ENCODE measurements at regions not wholly inside any gene's neighbourhood (a gene's known extent, or its start where the extent isn't known, plus 50 kb on each side); places are given as distances from the start of the nearest gene placed in this dataset.

- Histone ChIP-seq H3K27ac (ENCODE audit: low read depth) (no peak overlapping the region), H3K36me3 (ENCODE audit: insufficient read depth) (no peaks in the 10 kb centered on the region), H3K4me3 (ENCODE audit: low read depth, low read length) (no peak overlapping the region), H3K4me1 (ENCODE audit: insufficient read depth) (no peaks in the 10 kb centered on the region)
- whole genome bisulfite sequencing, result 93% methylated on average over 6 of the region's 6 CpGs
- DNase-seq (ENCODE audit: extremely low spot score), result no peak
Observed at GRCh38 chr1:115183158-115183557, 93.9 kb upstream of the TSPAN2 start.

GRCh38 chr1:115182012-115182715 is 92.9 kb upstream of the TSPAN2 start:
- Histone ChIP-seq H3K4me3 (ENCODE audit: low read depth, low read length) (no peak overlapping the region), H3K36me3 (ENCODE audit: insufficient read depth) (no peaks in the 10 kb centered on the region), H3K4me1 (ENCODE audit: insufficient read depth) (no peaks in the 10 kb centered on the region), H3K27ac (ENCODE audit: low read depth) (no peak overlapping the region)
- DNase-seq (ENCODE audit: extremely low spot score), result no peak
- WGBS, result 91% methylated on average over 7 of the region's 7 CpGs

- no peak overlapping the region for H3K4me3 ChIP-seq (ENCODE audit: low read depth, low read length)
- H3K36me3 ChIP-seq (ENCODE audit: insufficient read depth), result no peaks in the 10 kb centered on the region
- DNase-seq (ENCODE audit: extremely low spot score), result no peak
- H3K4me1 ChIP-seq (ENCODE audit: insufficient read depth), result no peaks in the 10 kb centered on the region
- H3K27ac ChIP-seq (ENCODE audit: low read depth), result no peak overlapping the region
- WGBS, result 78% methylated on average over 4 of the region's 4 CpGs
Observed at GRCh38 chr1:115181231-115181630, 91.9 kb upstream of the TSPAN2 start.

- H3K4me3 ChIP-seq (ENCODE audit: low read depth, low read length), result no peak overlapping the region
- 92% methylated on average over 12 of the region's 12 CpGs for WGBS
Observed at GRCh38 chr1:115179397-115180079, 90.2 kb upstream of the TSPAN2 start.

GRCh38 chr1:115176189-115176588 is 86.9 kb upstream of the TSPAN2 start:
- no peaks in the 10 kb centered on the region for H3K4me1 ChIP-seq (ENCODE audit: insufficient read depth)
- H3K27ac ChIP-seq (ENCODE audit: low read depth), result no peak overlapping the region
- no peak for DNase-seq (ENCODE audit: extremely low spot score)
- no peak overlapping the region for H3K4me3 ChIP-seq (ENCODE audit: low read depth, low read length)
- H3K36me3 ChIP-seq (ENCODE audit: insufficient read depth), result no peaks in the 10 kb centered on the region
- 72% methylated on average over 1 of the region's 1 CpG for WGBS

More at GRCh38 chr1:115179397-115180079, 90.2 kb upstream of the TSPAN2 start:
- H3K27ac ChIP-seq (ENCODE audit: low read depth), result no peak overlapping the region
- no peak for DNase-seq (ENCODE audit: extremely low spot score)
- H3K36me3 ChIP-seq (ENCODE audit: insufficient read depth), result no peaks in the 10 kb centered on the region
- no peaks in the 10 kb centered on the region for H3K4me1 ChIP-seq (ENCODE audit: insufficient read depth)

- 81% methylated on average over 2 of the region's 2 CpGs for WGBS
- no peak overlapping the region for H3K27ac ChIP-seq (ENCODE audit: low read depth)
- no peaks in the 10 kb centered on the region for H3K36me3 ChIP-seq (ENCODE audit: insufficient read depth)
- H3K4me1 ChIP-seq (ENCODE audit: insufficient read depth), result no peaks in the 10 kb centered on the region
- no peak overlapping the region for H3K4me3 ChIP-seq (ENCODE audit: low read depth, low read length)
- no peak for DNase-seq (ENCODE audit: extremely low spot score)
Observed at GRCh38 chr1:115175596-115175995, 86.3 kb upstream of the TSPAN2 start.

GRCh38 chr1:115173151-115173550 is 83.8 kb upstream of the TSPAN2 start:
- 78% methylated on average over 1 of the region's 1 CpG for WGBS
- no peak for DNase-seq (ENCODE audit: extremely low spot score)

GRCh38 chr1:115172270-115172669 is 83.0 kb upstream of the TSPAN2 start:
- Histone ChIP-seq H3K4me3 (ENCODE audit: low read depth, low read length) (no peak overlapping the region), H3K36me3 (ENCODE audit: insufficient read depth) (no peaks in the 10 kb centered on the region), H3K4me1 (ENCODE audit: insufficient read depth) (no peaks in the 10 kb centered on the region), H3K27ac (ENCODE audit: low read depth) (no peak overlapping the region)
- WGBS, result 66% methylated on average over 2 of the region's 2 CpGs
- DNase-seq (ENCODE audit: extremely low spot score), result no peak

More at GRCh38 chr1:115173151-115173550, 83.8 kb upstream of the TSPAN2 start:
- no peaks in the 10 kb centered on the region for H3K36me3 ChIP-seq (ENCODE audit: insufficient read depth)
- no peaks in the 10 kb centered on the region for H3K4me1 ChIP-seq (ENCODE audit: insufficient read depth)
- no peak overlapping the region for H3K27ac ChIP-seq (ENCODE audit: low read depth)
- no peak overlapping the region for H3K4me3 ChIP-seq (ENCODE audit: low read depth, low read length)

GRCh38 chr1:115170961-115171392 is 81.7 kb upstream of the TSPAN2 start:
- H3K4me3 ChIP-seq (ENCODE audit: low read depth, low read length), result no peak overlapping the region

GRCh38 chr1:115170377-115170776 is 81.1 kb upstream of the TSPAN2 start:
- DNase-seq (ENCODE audit: extremely low spot score), result no peak
- Histone ChIP-seq H3K36me3 (ENCODE audit: insufficient read depth) (no peaks in the 10 kb centered on the region), H3K4me1 (ENCODE audit: insufficient read depth) (no peaks in the 10 kb centered on the region), H3K27ac (ENCODE audit: low read depth) (no peak overlapping the region), H3K4me3 (ENCODE audit: low read depth, low read length) (no peak overlapping the region)
- WGBS, result 69% methylated on average over 1 of the region's 1 CpG

More at GRCh38 chr1:115170961-115171392, 81.7 kb upstream of the TSPAN2 start:
- no peaks in the 10 kb centered on the region for H3K36me3 ChIP-seq (ENCODE audit: insufficient read depth)
- H3K27ac ChIP-seq (ENCODE audit: low read depth), result no peak overlapping the region
- H3K4me1 ChIP-seq (ENCODE audit: insufficient read depth), result no peaks in the 10 kb centered on the region
- WGBS, result 92% methylated on average over 2 of the region's 2 CpGs
- no peak for DNase-seq (ENCODE audit: extremely low spot score)

- Histone ChIP-seq H3K27ac (ENCODE audit: low read depth) (no peak overlapping the region), H3K4me3 (ENCODE audit: low read depth, low read length) (no peak overlapping the region), H3K36me3 (ENCODE audit: insufficient read depth) (no peaks in the 10 kb centered on the region), H3K4me1 (ENCODE audit: insufficient read depth) (no peaks in the 10 kb centered on the region)
- WGBS, result 93% methylated on average over 4 of the region's 4 CpGs
- DNase-seq (ENCODE audit: extremely low spot score), result no peak
Observed at GRCh38 chr1:115168026-115168425, 78.7 kb upstream of the TSPAN2 start.

- DNase-seq (ENCODE audit: extremely low spot score), result no peak
- H3K4me1 ChIP-seq (ENCODE audit: insufficient read depth), result no peaks in the 10 kb centered on the region
- no peaks in the 10 kb centered on the region for H3K36me3 ChIP-seq (ENCODE audit: insufficient read depth)
- no peak overlapping the region for H3K4me3 ChIP-seq (ENCODE audit: low read depth, low read length)
- H3K27ac ChIP-seq (ENCODE audit: low read depth), result no peak overlapping the region
Observed at GRCh38 chr1:115166531-115167091, 77.3 kb upstream of the TSPAN2 start.

- Histone ChIP-seq H3K4me3 (ENCODE audit: low read depth, low read length) (no peak overlapping the region), H3K36me3 (ENCODE audit: insufficient read depth) (no peaks in the 10 kb centered on the region), H3K4me1 (ENCODE audit: insufficient read depth) (no peaks in the 10 kb centered on the region), H3K27ac (ENCODE audit: low read depth) (no peak overlapping the region)
- DNase-seq (ENCODE audit: extremely low spot score), result no peak
Observed at GRCh38 chr1:115165776-115166175, 76.5 kb upstream of the TSPAN2 start.

Data from urinary bladder (tissue), 3 donors.